ENCODE measurements at regions not wholly inside any gene's neighbourhood (a gene's known extent, or its start where the extent isn't known, plus 50 kb on each side); places are given as distances from the start of the nearest gene placed in this dataset.
"Not testable (repeated sequence)": the region's sequence is repeated elsewhere in the genome, so short reads cannot be mapped to it uniquely, and the experiment has no call there.

GRCh38 chr12:68984796-68985573 is 52.0 kb upstream of the CPM start:
- H3K27me3 Mint-ChIP-seq, result no peaks in the 10 kb centered on the region
- H3K27ac Mint-ChIP-seq, result no peak overlapping the region
- no peak for DNase-seq (ENCODE audit: low spot score, unreplicated experiment)
- H3K4me1 Mint-ChIP-seq (ENCODE audit: low read depth), result no peaks in the 10 kb centered on the region
- TF ChIP-seq, protein P1, sequence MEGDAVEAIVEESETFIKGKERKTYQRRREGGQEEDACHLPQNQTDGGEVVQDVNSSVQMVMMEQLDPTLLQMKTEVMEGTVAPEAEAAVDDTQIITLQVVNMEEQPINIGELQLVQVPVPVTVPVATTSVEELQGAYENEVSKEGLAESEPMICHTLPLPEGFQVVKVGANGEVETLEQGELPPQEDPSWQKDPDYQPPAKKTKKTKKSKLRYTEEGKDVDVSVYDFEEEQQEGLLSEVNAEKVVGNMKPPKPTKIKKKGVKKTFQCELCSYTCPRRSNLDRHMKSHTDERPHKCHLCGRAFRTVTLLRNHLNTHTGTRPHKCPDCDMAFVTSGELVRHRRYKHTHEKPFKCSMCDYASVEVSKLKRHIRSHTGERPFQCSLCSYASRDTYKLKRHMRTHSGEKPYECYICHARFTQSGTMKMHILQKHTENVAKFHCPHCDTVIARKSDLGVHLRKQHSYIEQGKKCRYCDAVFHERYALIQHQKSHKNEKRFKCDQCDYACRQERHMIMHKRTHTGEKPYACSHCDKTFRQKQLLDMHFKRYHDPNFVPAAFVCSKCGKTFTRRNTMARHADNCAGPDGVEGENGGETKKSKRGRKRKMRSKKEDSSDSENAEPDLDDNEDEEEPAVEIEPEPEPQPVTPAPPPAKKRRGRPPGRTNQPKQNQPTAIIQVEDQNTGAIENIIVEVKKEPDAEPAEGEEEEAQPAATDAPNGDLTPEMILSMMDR (IDR thresholded peaks at IDR 0.05; ENCODE audit: unreplicated experiment), result no peak
- peaks cover 15% of the 10 kb centered on the region for H3K9me3 Mint-ChIP-seq (ENCODE audit: low read depth)
- peaks cover 3% of the 10 kb centered on the region for H3K36me3 Mint-ChIP-seq (ENCODE audit: insufficient read depth)
- no peak overlapping the region for H3K4me3 Mint-ChIP-seq (ENCODE audit: low read depth)

DNA sequence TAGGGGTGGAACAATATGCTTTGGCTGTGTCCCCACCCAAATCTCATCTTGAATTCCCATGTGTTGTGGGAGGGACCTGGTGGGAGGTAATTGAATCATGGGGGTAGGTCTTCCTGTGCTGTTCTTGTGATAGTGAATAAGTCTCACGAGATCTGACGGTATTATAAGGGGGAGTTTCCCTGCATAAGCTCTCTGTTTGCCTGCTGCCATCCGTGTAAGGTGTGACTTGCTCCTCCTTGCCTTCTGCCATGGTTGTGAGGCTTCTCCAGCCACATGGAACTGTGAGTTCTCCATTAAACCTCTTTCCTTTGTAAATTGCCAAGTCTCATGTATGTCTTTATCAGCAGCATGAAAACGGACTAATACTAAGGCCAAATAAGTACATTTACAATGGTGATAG is 64.6 kb upstream of the CPM start:
- not testable (repeated sequence) for H3K36me3 Mint-ChIP-seq (ENCODE audit: insufficient read depth); H3K4me3 Mint-ChIP-seq (ENCODE audit: low read depth); H3K27me3 Mint-ChIP-seq; DNase-seq (ENCODE audit: low spot score, unreplicated experiment); H3K4me1 Mint-ChIP-seq (ENCODE audit: low read depth); H3K27ac Mint-ChIP-seq
- H3K9me3 Mint-ChIP-seq (ENCODE audit: low read depth), result peaks cover 31% of the 10 kb centered on the region

- Mint-ChIP-seq H3K4me3 (ENCODE audit: low read depth) (no peak overlapping the region), H3K27ac (no peak overlapping the region), H3K9me3 (ENCODE audit: low read depth) (peaks cover 34% of the 10 kb centered on the region), H3K4me1 (ENCODE audit: low read depth) (peaks cover 10% of the 10 kb centered on the region), H3K36me3 (ENCODE audit: insufficient read depth) (peaks cover 2% of the 10 kb centered on the region), H3K27me3 (no peaks in the 10 kb centered on the region)
- TF ChIP-seq, protein P1 (IDR thresholded peaks at IDR 0.05; ENCODE audit: unreplicated experiment), result no peak
- DNase-seq (ENCODE audit: low spot score, unreplicated experiment), result no peak
Measured at GRCh38 chr12:68998041-68998440, 65.1 kb upstream of the CPM start.

- TF ChIP-seq, protein P1 (IDR thresholded peaks at IDR 0.05; ENCODE audit: unreplicated experiment), result no peak
- Mint-ChIP-seq H3K27ac (no peak overlapping the region), H3K27me3 (no peaks in the 10 kb centered on the region), H3K9me3 (ENCODE audit: low read depth) (peaks cover 30% of the 10 kb centered on the region), H3K36me3 (ENCODE audit: insufficient read depth) (peaks cover 2% of the 10 kb centered on the region), H3K4me1 (ENCODE audit: low read depth) (peaks cover 10% of the 10 kb centered on the region), H3K4me3 (ENCODE audit: low read depth) (no peak overlapping the region)
- no peak for DNase-seq (ENCODE audit: low spot score, unreplicated experiment)
Measured at GRCh38 chr12:69000074-69000473, 67.1 kb upstream of the CPM start.

DNA sequence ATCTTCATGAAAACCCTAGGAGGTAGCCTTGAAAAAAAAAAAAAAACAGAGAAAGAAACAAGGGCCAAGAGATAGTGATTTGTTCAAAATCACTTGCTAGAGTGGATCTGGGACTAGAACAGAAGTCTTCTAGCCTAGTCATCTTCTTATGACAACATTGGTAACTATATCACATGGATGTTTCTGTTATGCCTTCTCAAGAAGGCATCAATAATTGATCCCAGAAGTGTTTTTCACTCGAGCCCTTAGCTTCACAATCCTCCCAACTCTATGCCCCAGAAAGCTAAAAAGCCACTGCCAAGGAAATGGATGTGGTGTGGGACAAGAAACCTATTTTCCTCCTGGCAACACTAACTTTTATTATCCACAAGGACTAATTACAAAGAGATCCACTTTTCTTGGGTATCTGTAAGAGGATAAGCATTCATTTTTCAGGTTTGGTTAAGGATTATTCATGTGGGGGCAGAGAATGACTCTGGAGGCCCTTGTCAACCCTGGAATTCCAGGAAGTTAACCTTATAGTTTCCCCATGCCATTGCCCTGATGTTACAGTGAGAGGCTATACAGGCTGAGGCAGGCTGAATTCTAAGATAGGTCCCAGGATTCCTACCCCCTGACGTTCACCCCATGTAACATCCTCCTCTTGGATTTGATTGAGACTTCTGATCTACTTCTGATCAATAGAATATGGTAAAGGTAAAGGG is 67.7 kb upstream of the CPM start:
- peaks cover 30% of the 10 kb centered on the region for H3K9me3 Mint-ChIP-seq (ENCODE audit: low read depth)
- DNase-seq (ENCODE audit: low spot score, unreplicated experiment), result no peak
- TF ChIP-seq, protein P1 (IDR thresholded peaks at IDR 0.05; ENCODE audit: unreplicated experiment), result no peak
- peaks cover 11% of the 10 kb centered on the region for H3K4me1 Mint-ChIP-seq (ENCODE audit: low read depth)
- peaks cover 2% of the 10 kb centered on the region for H3K36me3 Mint-ChIP-seq (ENCODE audit: insufficient read depth)
- peak overlapping the region; percentile 53 for H3K27ac Mint-ChIP-seq
- H3K4me3 Mint-ChIP-seq (ENCODE audit: low read depth), result no peak overlapping the region
- no peaks in the 10 kb centered on the region for H3K27me3 Mint-ChIP-seq
